Loucy (cell line): ENCODE measurements at regions not wholly inside any gene's neighbourhood (a gene's known extent, or its start where the extent isn't known, plus 50 kb on each side); places are given as distances from the start of the nearest gene placed in this dataset.

Experiments used
- EZH2phosphoT487 ChIP-seq: fragments of 200-600 bp; IDR thresholded peaks from 2 replicates; pipeline ENCODE4 v1.6.1; 2018; ENCODE audit warnings: antibody characterized with exemption, mild to moderate bottlenecking, moderate library complexity, borderline replicate concordance
- TF ChIP-seq, protein P1 (sequence below): fragments of 200-600 bp; sonication (generic); conservative IDR thresholded peaks from 2 replicates; pipeline ENCODE4 v1.5.1; 2014; ENCODE audit warnings: mild to moderate bottlenecking, antibody characterized with exemption, low read length

DNA sequence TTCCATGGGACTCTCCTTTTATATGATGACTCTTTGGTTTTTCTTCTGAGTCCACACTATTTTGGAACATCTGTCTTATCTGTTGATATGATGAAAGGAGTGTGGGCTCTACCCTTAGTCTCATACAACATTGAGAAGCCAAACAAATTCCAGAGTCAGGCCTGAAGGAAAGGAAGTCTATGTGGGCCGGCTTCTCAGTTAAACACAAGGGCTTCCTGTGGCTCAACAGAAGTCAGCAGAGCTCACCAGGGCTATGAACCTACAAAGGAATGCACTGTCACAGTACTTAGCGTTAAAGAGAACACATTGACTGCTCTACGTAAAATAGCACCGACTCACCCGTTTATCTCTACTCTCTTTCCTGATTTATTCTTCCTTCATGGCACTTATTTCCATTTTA is 641.0 kb upstream of the FRG1 start:
- TF ChIP-seq, protein P1, sequence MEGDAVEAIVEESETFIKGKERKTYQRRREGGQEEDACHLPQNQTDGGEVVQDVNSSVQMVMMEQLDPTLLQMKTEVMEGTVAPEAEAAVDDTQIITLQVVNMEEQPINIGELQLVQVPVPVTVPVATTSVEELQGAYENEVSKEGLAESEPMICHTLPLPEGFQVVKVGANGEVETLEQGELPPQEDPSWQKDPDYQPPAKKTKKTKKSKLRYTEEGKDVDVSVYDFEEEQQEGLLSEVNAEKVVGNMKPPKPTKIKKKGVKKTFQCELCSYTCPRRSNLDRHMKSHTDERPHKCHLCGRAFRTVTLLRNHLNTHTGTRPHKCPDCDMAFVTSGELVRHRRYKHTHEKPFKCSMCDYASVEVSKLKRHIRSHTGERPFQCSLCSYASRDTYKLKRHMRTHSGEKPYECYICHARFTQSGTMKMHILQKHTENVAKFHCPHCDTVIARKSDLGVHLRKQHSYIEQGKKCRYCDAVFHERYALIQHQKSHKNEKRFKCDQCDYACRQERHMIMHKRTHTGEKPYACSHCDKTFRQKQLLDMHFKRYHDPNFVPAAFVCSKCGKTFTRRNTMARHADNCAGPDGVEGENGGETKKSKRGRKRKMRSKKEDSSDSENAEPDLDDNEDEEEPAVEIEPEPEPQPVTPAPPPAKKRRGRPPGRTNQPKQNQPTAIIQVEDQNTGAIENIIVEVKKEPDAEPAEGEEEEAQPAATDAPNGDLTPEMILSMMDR: no peak
- TF ChIP-seq EZH2phosphoT487: no peak
